Fibroblast of skin of right quadriceps (primary cell): ENCODE measurements at regions not wholly inside any gene's neighbourhood (a gene's known extent, or its start where the extent isn't known, plus 50 kb on each side); places are given as distances from the start of the nearest gene placed in this dataset.
"Not testable (repeated sequence)": the region's sequence is repeated elsewhere in the genome, so short reads cannot be mapped to it uniquely, and the experiment has no call there.

Source experiments
- DNase-seq: peaks from one replicate; pipeline ENCODE4 v3.0.0-alpha.2; 2013

GRCh38 chr11:25628030-25628429 is 703.9 kb upstream of the ANO3 start:
- DNase-seq, result no peak

GRCh38 chr11:25633230-25633629 is 698.7 kb upstream of the ANO3 start:
- DNase-seq, result no peak

DNA sequence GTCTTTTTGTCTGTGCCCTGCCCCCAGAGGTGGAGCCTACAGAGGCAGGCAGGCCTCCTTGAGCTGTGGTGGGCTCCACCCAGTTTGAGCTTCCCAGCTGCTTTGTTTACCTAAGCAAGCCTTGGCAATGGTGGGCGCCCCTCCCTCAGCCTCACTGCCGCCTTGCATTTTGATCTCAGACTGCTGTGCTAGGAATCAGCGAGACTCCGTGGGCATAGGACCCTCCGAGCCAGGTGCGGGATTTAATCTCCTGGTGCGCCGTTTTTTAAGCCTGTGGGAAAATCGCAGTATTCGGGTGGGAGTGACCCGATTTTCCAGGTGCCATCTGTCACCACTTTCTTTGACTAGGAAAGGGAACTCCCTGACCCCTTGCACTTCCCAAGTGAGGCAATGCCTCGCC is 682.7 kb upstream of the ANO3 start:
- DNase-seq, result not testable (repeated sequence)

- no peak for DNase-seq
Observed at GRCh38 chr11:25650319-25650718, 681.6 kb upstream of the ANO3 start.

DNA sequence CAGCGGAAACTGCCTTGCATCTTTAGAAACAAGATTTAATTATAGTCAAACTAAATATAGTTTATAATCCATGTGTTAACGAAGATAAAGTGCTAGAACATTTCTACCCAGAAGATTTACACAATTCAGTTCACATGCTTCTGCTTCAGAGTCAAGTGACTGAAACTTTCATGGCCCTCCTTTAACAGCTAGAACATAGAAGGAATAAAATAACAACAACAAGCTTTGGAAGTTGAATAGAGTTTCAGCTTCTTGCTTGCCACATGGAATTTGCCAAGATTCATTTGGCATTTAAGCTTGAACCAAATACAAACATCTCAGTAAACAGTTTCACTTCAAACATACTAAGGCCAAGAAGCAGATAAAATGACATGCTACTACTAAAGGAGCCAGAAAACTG is 676.3 kb upstream of the ANO3 start:
- no peak for DNase-seq

- no peak for DNase-seq
Observed at GRCh38 chr11:25658916-25659315, 673.0 kb upstream of the ANO3 start.

GRCh38 chr11:25659706-25660105 is 672.2 kb upstream of the ANO3 start:
- no peak for DNase-seq

GRCh38 chr11:25667871-25668270 is 664.1 kb upstream of the ANO3 start:
- no peak for DNase-seq

DNA sequence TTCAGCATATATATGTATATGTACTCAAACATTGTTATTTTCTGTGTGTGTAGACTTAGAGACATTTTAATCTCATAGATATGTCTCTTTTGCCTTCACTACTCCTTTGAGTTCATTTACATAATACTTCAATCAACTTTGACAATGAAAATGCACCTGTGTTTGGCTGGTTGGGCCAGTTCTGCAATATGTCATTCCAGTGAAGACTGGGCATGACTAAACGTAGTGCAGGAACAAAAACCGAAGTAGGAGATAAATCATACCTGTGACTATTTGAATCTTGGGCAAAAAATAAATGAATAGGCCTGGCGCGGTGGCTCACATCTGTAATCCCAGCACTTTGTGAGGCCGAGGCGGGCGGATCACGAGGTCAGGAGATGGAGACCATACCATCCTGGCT is 640.0 kb upstream of the ANO3 start:
- no peak for DNase-seq

GRCh38 chr11:25702417-25702816 is 629.5 kb upstream of the ANO3 start:
- DNase-seq, result no peak

DNA sequence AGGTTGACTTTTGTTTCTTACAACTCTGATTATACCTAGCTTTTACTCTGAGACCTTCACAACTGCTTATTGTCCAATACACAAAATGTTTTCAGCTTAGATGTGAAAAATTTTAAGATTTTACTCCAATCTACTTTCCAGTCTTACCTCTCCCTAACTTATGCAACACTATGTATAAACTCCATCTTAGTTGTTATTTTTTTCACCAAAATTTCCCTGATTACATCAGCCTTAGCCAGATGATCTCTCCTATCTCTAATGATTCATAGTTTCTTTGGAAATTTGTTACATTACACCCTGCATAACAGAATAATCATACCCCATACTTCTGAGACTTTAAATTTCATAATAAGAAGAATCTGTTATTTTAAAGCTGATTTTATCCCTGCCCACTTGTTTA is 621.0 kb upstream of the ANO3 start:
- no peak for DNase-seq

DNA sequence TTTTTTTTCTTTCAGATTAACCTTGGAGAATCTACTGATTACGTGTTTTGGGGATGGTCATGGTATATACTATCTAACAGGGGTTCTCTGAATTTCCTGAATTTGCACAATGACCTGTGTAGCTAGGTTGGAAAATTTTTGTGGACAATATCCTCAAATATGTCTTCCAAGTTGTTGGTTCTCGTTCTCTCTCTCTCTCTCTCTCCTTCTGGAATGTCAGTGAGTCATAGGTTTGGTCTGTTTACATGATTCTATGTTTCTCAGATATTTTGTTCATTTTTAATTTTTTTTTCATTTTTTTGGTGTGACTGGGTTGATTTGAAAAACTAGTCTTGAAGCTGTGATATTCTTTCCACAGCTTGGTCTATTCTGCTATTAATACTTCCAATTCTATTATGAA is 604.0 kb upstream of the ANO3 start:
- no peak for DNase-seq

GRCh38 chr11:25730230-25730629 is 601.7 kb upstream of the ANO3 start:
- DNase-seq, result no peak

- peak; percentile 6 for DNase-seq
Observed at GRCh38 chr11:25733777-25734176, 598.2 kb upstream of the ANO3 start.

- peak; percentile 39 for DNase-seq
Observed at GRCh38 chr11:25734591-25735211, 597.2 kb upstream of the ANO3 start.

DNA sequence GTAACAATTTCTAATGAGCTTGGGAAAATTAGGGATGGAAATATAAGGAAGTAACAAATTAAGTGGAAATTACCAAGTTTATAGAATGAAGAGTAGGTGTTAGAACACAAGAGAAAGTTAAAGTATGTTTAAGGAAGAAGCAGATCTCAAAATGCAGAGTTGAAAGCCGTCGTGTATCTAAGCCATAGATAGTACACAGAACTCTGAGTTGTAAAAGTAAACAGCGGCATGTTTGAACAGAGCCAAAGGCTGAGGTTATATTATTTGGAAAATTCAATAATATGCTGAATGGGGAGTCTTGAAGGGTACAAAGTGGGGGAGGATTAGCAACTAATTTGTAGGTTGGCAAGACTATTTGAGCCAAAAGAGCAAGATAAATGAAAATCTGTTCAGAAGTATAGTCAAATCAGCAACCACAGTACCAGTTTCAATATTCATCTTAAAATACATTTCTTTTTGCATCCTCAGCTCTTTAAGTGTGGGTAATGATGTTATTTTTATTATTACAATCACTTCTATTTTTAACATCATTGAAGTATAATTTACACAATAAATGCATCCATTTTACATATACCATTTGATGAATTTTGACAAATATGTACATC is 594.8 kb upstream of the ANO3 start:
- DNase-seq, result no peak

GRCh38 chr11:25741886-25742285 is 590.0 kb upstream of the ANO3 start:
- DNase-seq, result no peak

DNA sequence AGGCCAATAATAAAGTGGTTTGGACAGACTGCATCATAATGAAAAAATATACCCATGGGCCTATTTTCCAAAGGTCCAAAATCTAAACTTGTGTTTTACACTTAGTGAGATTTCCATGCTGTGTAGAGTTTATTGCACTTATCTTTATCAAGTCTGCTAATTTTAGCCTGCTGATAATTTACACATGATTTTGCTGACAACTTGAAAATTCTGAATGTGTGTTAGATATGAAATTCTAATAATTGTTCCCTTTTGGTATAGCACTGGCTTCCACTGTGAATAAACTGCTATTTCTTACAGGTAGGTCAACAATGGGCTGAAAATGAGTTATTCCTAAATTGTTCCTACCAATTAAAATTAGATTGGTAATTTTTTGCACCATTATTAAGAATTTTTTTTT is 589.1 kb upstream of the ANO3 start:
- DNase-seq, result no peak

GRCh38 chr11:25755381-25755780 is 576.5 kb upstream of the ANO3 start:
- no peak for DNase-seq

DNA sequence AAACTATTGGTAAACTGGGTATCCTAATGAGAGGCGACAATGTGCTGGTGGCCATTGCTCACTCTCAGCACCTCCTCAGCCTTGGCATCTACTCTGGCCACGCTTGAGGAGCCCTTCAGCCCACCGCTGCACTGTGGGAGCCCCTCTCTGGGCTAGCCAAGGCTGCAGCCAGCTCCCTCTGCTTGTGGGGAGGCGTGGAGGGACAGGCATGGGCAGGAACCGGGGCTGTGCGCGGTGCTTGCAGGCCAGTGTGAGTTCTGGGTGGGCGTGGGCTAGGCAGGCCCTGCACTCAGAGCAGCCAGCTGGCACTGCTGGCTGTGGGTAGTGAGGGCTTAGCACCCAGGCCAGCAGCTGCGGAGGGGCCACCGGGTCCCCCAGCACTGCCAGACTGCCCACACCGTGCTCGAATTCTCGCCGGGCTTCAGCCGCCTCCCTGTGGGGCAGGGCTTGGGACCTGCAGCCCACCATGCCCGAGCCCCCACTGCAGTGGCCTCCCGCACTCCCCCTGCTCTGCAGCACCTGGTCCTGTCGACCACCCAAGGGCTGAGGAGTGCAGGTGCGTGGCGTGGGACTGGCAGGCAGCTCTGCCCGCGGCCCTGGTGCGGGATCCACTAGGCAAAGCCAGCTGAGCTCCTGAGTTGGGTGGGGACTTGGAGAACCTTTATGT is 575.9 kb upstream of the ANO3 start:
- DNase-seq, result no peak

DNA sequence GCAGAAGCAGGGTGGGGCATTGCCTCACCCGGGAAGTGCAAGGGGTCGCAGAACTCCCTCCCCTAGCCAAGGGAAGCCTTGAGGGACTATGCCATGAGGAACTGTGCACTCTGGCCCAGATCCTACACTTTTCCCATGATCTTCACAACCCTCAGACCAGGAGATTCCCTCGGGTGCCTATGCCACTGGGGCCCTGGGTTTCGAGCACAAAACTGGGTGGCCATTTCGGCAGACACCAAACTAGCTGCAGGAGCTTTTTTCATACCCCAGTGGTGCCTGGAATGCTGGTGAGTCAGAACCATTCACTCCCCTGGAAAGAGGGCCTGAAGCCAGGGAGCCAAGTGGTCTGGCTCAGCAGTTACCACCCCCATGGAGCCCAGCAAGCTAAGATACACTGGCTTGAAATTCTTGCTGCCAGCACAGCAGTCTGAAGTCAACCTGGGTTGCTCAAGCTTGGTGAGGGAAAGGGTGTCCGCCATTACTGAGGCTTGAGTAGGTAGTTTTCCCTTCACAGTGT is 573.7 kb upstream of the ANO3 start:
- DNase-seq, result peak; percentile 5

DNA sequence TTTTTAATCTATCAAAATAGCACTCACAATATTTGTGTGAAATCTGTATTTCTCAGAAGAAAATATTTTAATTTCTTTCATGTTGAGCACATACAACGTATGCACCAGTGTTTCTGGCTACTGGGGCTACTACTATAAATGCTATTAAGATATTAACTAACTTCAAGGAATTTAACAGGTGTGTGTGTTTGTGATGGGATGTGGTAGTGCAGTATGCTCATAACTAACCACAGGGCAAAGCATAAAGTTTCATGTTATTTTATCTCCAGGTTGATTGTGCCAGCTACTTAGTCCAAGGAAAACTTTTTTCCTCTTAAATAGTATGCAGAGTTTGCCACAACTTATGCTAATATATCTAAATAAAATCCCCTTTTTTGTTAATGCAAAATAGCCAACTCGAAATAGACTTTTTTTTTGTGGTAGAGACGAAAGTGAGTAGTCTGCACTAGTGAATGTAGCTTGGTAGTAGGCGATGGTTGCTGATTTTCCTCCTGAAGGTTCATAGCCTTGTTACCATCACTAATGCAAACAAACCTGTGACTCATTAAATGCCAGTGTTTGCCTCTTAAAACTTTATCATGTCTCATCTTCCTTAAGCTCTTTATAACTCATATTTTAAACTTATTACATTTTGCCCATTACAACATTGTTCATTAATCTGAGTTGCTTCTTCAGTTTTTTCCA is 565.5 kb upstream of the ANO3 start:
- DNase-seq, result no peak

GRCh38 chr11:25769287-25769686 is 562.6 kb upstream of the ANO3 start:
- DNase-seq, result peak; percentile 14

- no peak for DNase-seq
Observed at GRCh38 chr11:25771605-25772004, 560.3 kb upstream of the ANO3 start.
